ENCODE measurements at regions not wholly inside any gene's neighbourhood (a gene's known extent, or its start where the extent isn't known, plus 50 kb on each side); places are given as distances from the start of the nearest gene placed in this dataset.
A peak's percentile ranks its signal among the peaks of the same experiment; 100 is the strongest.

DNA sequence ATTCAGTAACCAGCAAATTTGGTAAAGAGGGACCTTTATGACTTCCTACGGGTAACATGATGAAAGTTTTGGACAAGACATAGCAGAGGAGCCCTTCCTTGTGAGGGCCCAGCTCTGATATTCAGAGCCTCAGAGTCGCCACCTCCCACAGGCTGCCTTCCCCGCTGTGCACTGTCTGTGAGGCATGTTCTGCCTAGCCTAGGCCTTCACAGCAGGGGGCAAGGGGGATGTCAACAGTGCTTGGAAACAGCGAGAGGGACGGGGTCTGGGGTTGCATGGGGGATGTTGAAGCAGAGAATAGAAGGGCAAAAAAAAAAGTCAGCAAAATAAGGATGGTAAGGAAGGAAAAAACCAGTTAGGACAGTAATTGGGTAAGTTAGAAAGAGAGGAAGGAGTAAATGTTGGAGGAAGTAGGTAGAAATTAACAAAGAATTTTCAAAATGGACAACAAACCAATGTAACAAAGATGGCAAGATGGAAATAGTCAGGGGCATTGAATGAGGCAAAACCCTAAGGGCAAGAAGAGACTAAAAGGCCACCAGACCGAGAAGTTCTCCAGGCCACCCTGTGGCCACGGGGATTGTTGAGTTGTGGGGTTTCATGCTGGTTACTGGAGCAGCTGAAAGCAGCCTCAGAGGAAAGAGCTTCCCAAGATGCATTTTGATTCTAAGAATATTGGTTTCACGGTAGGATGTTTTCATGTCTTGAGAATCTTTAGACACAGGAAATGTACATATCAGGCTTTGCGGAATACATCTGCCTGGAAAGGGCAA lies 139.8 kb downstream of the LY86 start (continued):
- TF ChIP-seq NRF1 (IDR thresholded peaks at IDR 0.05; ENCODE audit: low read depth, low read length) (no peak), RAD21 (IDR thresholded peaks at IDR 0.05; ENCODE audit: low read length) (no peak), RXRA (IDR thresholded peaks at IDR 0.05; ENCODE audit: borderline replicate concordance, low read depth) (no peak)

DNA sequence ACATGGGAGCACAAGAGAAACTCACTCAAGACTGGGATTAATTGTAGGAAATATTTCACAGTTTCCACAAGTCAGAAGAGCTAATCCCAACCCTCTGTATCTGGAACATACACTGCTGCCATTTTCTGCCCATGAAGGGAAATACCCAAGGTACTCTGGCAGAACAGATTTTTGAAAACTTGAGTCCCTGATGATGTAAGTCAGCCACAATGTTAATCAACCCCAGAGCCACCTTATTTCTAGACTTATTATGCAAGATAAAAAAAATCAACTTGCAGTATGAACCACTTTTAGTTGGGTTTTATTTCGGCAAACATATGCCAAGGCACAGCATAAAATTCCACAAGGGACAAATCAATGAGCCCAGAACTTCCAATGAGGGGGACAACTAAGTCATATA lies 141.5 kb downstream of the LY86 start:
- no peak for DNase-seq
- WGBS (ENCODE audit: low lambda C conversion rate), result 21% methylated on average over 1 of the region's 1 CpG
- H3K27ac ChIP-seq (ENCODE audit: low read depth in 2 of 2, low read length in 1 of 2), result no peak overlapping the region
- TF ChIP-seq TCF12 (IDR thresholded peaks at IDR 0.05), result no peak
- no peak for TF ChIP-seq FOXJ3 (CRISPR knock-in tag; IDR thresholded peaks at IDR 0.05)
- no peak for TF ChIP-seq REST (IDR thresholded peaks at IDR 0.05; ENCODE audit: low read depth, low read length)
- TF ChIP-seq IRF3 (IDR thresholded peaks at IDR 0.05; ENCODE audit: low read depth, low read length), result no peak
- TF ChIP-seq RAD21 (IDR thresholded peaks at IDR 0.05; ENCODE audit: low read length), result no peak
- no peak for TF ChIP-seq JUND (IDR thresholded peaks at IDR 0.05)
- TF ChIP-seq EZH2phosphoT487 (IDR thresholded peaks at IDR 0.05; ENCODE audit: borderline replicate concordance, low read depth), result no peak
- TF ChIP-seq NRF1 (IDR thresholded peaks at IDR 0.05; ENCODE audit: low read depth, low read length), result no peak
- no peak for TF ChIP-seq ELF1 (IDR thresholded peaks at IDR 0.05)
- H3K36me3 ChIP-seq (replicated peaks in 1 of 2; ENCODE audit: control insufficient read depth in 1 of 2, insufficient read depth in 2 of 2, low read length in 1 of 2), result no peaks in the 10 kb centered on the region
- H3K4me1 ChIP-seq (ENCODE audit: control insufficient read depth in 1 of 2, insufficient read depth in 2 of 2, low read depth in 1 of 2, low read length in 1 of 2), result no peaks in the 10 kb centered on the region
- H3K4me2 ChIP-seq, result no peak overlapping the region
- H3K9ac ChIP-seq, result no peak overlapping the region
- H3K9me3 ChIP-seq, result no peaks in the 10 kb centered on the region
- ChIA-PET CTCF (no interaction called here), POLR2A (no interaction called here)
- no peaks in the 10 kb centered on the region for H3K9me2 ChIP-seq
- H3F3A ChIP-seq (replicated peaks; ENCODE audit: insufficient read depth), result no peaks in the 10 kb centered on the region
- no peaks in the 10 kb centered on the region for H4K20me1 ChIP-seq (ENCODE audit: insufficient read depth)
- no peaks in the 10 kb centered on the region for H3K79me2 ChIP-seq (ENCODE audit: insufficient read depth)
- no peaks in the 10 kb centered on the region for H3K27me3 ChIP-seq (ENCODE audit: insufficient read depth)
- H2AFZ ChIP-seq (ENCODE audit: low read depth), result 0 out of 2 replicates have a peak overlapping the region, but pooled peaks have one; percentile 7
- no peak overlapping the region for H3K4me3 ChIP-seq (ENCODE audit: low read depth in 2 of 2, low read length in 1 of 2)

DNA sequence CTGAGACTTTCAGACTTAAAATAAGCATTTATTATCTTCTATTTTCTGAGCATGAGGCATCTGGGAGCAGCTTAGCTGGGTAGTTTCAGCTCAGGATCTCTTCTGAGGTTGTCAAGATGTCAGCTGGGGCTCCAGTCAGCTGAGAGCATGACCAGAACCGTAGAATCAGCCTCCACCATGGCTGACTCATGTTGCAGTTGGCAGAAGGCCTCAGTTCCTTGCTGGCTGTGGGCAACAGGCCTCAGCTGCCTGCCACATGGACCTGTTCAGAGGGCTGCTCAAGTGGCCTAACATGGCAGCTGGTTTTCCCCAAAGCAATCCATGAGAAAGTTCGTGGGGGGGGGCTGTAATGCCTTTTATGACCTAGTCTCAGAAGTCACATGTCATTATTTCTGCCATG lies 142.3 kb downstream of the LY86 start:
- TF ChIP-seq MAX (IDR thresholded peaks at IDR 0.05; ENCODE audit: low read depth) (peak; percentile 52; the same call in 1 of the 2 replicates), PBX3 (IDR thresholded peaks at IDR 0.05) (peak; percentile 55), IRF3 (IDR thresholded peaks at IDR 0.05; ENCODE audit: low read depth, low read length) (no peak), MEF2A (IDR thresholded peaks at IDR 0.05; ENCODE audit: borderline replicate concordance, low read depth) (no peak), RXRA (IDR thresholded peaks at IDR 0.05; ENCODE audit: borderline replicate concordance, low read depth) (no peak), TCF12 (IDR thresholded peaks at IDR 0.05) (peak; percentile 87), FOSL2 (IDR thresholded peaks at IDR 0.05; ENCODE audit: borderline replicate concordance, low read depth) (peak; percentile 15; the same call in 1 of the 2 replicates), EP300 (IDR thresholded peaks at IDR 0.05; ENCODE audit: borderline replicate concordance in 1 of 2, low read depth in 1 of 2, low read length in 1 of 2) (no peak), SIN3A (IDR thresholded peaks at IDR 0.05; ENCODE audit: borderline replicate concordance, low read depth, low read length) (0 out of 2 replicates have a peak, but pooled peaks have one; percentile 31), NFIC (IDR thresholded peaks at IDR 0.05; ENCODE audit: borderline replicate concordance) (peak; percentile 47; the same call in 1 of the 2 replicates), YY1 (IDR thresholded peaks at IDR 0.05; ENCODE audit: low read depth) (no peak)
- Histone ChIP-seq H3K4me2 (no peak overlapping the region), H3K36me3 (replicated peaks in 1 of 2; ENCODE audit: control insufficient read depth in 1 of 2, insufficient read depth in 2 of 2, low read length in 1 of 2) (no peaks in the 10 kb centered on the region), H3K9me2 (no peaks in the 10 kb centered on the region), H3K79me2 (ENCODE audit: insufficient read depth) (no peaks in the 10 kb centered on the region), H3K4me1 (ENCODE audit: control insufficient read depth in 1 of 2, insufficient read depth in 2 of 2, low read depth in 1 of 2, low read length in 1 of 2) (no peaks in the 10 kb centered on the region), H3K4me3 (ENCODE audit: low read depth in 2 of 2, low read length in 1 of 2) (no peak overlapping the region), H3F3A (replicated peaks; ENCODE audit: insufficient read depth) (no peaks in the 10 kb centered on the region), H3K9ac (no peak overlapping the region), H4K20me1 (ENCODE audit: insufficient read depth) (no peaks in the 10 kb centered on the region), H3K9me3 (no peaks in the 10 kb centered on the region), H3K27ac (ENCODE audit: low read depth in 2 of 2, low read length in 1 of 2) (no peak overlapping the region), H2AFZ (ENCODE audit: low read depth) (0 out of 2 replicates have a peak overlapping the region, but pooled peaks have one; percentile 7), H3K27me3 (ENCODE audit: insufficient read depth) (no peaks in the 10 kb centered on the region)
- CTCF ChIA-PET, result no interaction called here
- POLR2A ChIA-PET, result no interaction called here
- WGBS (ENCODE audit: low lambda C conversion rate), result 10% methylated on average over 2 of the region's 2 CpGs
- no peak for DNase-seq

All from SK-N-SH (cell line).